Heart left ventricle (tissue), 16 donors: ENCODE measurements at regions not wholly inside any gene's neighbourhood (a gene's known extent, or its start where the extent isn't known, plus 50 kb on each side); places are given as distances from the start of the nearest gene placed in this dataset.

Experiments
- ATAC-seq, 4 donors: fragments of 200-7000 bp; cut with Tn5 transposase; one replicate each; pipeline ENCODE4 v1.9.1; 2020 to 2022; ENCODE audit warnings: moderate library complexity in 4 of 4, mild to moderate bottlenecking in 3 of 4, moderate number of reproducible peaks in 1 of 4
- DNase-seq, 5 donors: peaks; one replicate each; pipeline ENCODE4 v3.0.0-alpha.2; 2020
- H3K27ac ChIP-seq, 12 donors: fragments of 200-600 bp; sonication (generic) in 4 of 12; one replicate each; pipeline versions ENCODE4 v1.5.0 to v1.8.0; 2016 to 2022; ENCODE audit warnings: mild to moderate bottlenecking in 2 of 12
- H3K27me3 ChIP-seq, 9 donors: fragments of 200-600 bp; sonication (generic) in 2 of 9; one replicate each; pipeline versions ENCODE4 v1.5.1 to v1.8.0; 2016 to 2022; ENCODE audit warnings: mild to moderate bottlenecking in 3 of 9
- H3K36me3 ChIP-seq, 9 donors: fragments of 200-600 bp; sonication (generic) in 2 of 9; one replicate each; pipeline versions ENCODE4 v1.5.0 to v1.8.0; 2018 to 2022; ENCODE audit warnings: mild to moderate bottlenecking in 2 of 9
- H3K4me1 ChIP-seq, 12 donors: fragments of 200-600 bp; sonication (generic) in 4 of 12; one replicate each; pipeline versions ENCODE4 v1.5.0 to v1.8.0; 2016 to 2022; ENCODE audit warnings: mild to moderate bottlenecking in 3 of 12
- H3K4me3 ChIP-seq, 12 donors: fragments of 200-600 bp; sonication (generic) in 4 of 12; one replicate each; pipeline versions ENCODE4 v1.5.0 to v1.8.0; 2017 to 2022; ENCODE audit warnings: mild to moderate bottlenecking in 9 of 12, moderate library complexity in 4 of 12
- H3K9me3 ChIP-seq, 12 donors: fragments of 200-600 bp; sonication (generic) in 4 of 12; one replicate each; pipeline versions ENCODE4 v1.5.0 to v1.8.0; 2016 to 2022; ENCODE audit warnings: mild to moderate bottlenecking in 1 of 12
- POLR2A ChIP-seq, 2 donors: fragments of 450-650 bp; IDR thresholded peaks; one replicate each; pipeline ENCODE4 v1.6.1; 2017; ENCODE audit warnings: antibody characterized with exemption in 2 of 2, mild to moderate bottlenecking in 2 of 2, moderate library complexity in 2 of 2
- WGBS, 4 donors: extraction: QIAGEN DNeasy Blood & Tissue Kit in 2 of 4; methylation state at CpG; one replicate each; pipeline versions ENCODE4 v1.1.5 to v1.1.7; 2013 to 2018; 5-methylcytosine and 5-hydroxymethylcytosine counted together
- intact Hi-C, 10 donors: fragments of 100-400 bp; cut with DNase I; formaldehyde crosslinking; loops; one replicate each; pipeline versions ENCODE4 v1.11.1 to v1.14.2; 2022
- TF ChIP-seq, protein P1 (sequence below), 12 donors: fragments of 200-600 bp; sonication (generic) in 4 of 12; IDR thresholded peaks; one replicate each; pipeline versions ENCODE4 v1.5.0 to v1.8.0; 2018 to 2022; ENCODE audit warnings: antibody characterized with exemption in 12 of 12, mild to moderate bottlenecking in 5 of 12
- donor health status: ischemic (EF 13 %, LVEDD 7.1; RV severe dilation, severe dysfunction).
- donor health status: healthy with polysubstance abuse.
- donor health status: DM: no; HTN: yes; CAD: no.
- donor health status: DM: no; HTN: no; CAD: no.
- donor health status: ischemic (EF 25% LVEDD 6.9; RV normal size, moderate dysfunction).
- donor health status: ischemic (EF 25% LVEDD 5.7; RV mildly dilated, moderate dysfunction).
- donor health status: healthy.
- donor health status: DM: yes; HTN: yes; CAD: no.
- donor health status: ischemic (EF 35%, LVEDD 5.7; RV mildly dilated, moderate dysfunction).
- donor health status: nonischemic (EF 11% LVEDD 7.7; RV severe dilation, severe dysfunction).
- donor health status: DM: yes; HTN: yes; CAD: no.
- donor health status: PGD.
- donor health status: ischemic (EF 29% LVEDD 5.4; RV normal size, mild dysfunction).
- donor health status: nonischemic (EF 23%, LVEDD 6.1; RV moderate dilation, normal function).

DNA sequence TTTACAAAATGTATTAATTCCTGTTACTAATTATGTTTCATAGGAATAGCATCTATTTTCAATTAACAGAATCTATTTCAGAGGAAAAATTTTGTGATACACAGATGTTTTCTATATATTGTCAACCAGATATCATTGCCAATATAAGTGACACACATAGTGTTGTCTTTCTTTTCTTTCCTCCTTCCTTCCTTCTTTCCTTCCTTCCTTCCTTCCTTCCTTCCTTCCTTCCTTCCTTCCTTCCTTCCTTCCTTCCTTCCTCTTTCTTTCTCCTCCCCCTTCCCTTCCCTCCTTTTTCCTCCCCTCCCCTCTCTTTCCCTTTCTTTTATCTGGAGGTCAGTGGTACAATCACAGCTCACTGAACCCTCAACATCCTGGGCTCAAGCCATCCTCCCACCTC, 146.5 kb upstream of the DSEL start:
- Histone ChIP-seq H3K36me3 (no peaks in the 10 kb centered on the region), H3K9me3 (no peaks in the 10 kb centered on the region), H3K27me3 (no peaks in the 10 kb centered on the region), H3K27ac (no peak overlapping the region), H3K4me3 (no peak overlapping the region), H3K4me1 (no peaks in the 10 kb centered on the region)
- no peak for DNase-seq
- TF ChIP-seq POLR2A (IDR thresholded peaks at IDR 0.05), result no peak
- TF ChIP-seq, protein P1, sequence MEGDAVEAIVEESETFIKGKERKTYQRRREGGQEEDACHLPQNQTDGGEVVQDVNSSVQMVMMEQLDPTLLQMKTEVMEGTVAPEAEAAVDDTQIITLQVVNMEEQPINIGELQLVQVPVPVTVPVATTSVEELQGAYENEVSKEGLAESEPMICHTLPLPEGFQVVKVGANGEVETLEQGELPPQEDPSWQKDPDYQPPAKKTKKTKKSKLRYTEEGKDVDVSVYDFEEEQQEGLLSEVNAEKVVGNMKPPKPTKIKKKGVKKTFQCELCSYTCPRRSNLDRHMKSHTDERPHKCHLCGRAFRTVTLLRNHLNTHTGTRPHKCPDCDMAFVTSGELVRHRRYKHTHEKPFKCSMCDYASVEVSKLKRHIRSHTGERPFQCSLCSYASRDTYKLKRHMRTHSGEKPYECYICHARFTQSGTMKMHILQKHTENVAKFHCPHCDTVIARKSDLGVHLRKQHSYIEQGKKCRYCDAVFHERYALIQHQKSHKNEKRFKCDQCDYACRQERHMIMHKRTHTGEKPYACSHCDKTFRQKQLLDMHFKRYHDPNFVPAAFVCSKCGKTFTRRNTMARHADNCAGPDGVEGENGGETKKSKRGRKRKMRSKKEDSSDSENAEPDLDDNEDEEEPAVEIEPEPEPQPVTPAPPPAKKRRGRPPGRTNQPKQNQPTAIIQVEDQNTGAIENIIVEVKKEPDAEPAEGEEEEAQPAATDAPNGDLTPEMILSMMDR (IDR thresholded peaks at IDR 0.05), result no peak
- intact Hi-C loops, result no loop called here
- no peak for ATAC-seq

DNA sequence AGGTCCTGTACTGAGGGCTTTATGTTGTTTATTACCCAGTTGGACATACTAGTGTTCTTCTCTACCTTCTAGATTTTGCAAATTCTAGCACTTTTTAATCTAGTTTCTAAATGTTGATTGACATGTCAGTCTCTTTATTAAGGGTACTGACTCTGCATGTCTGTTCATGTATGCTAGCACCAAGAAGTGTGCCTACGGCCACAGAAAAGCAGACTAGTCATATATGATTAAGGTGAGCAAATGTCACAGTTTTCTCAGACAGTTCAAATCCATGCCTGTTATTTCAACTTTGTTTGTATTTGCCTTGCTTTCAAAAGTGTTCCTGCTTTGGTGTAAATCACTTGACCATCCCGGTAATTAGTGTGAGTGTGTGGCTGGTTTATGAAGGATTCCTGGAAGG, 145.0 kb upstream of the DSEL start:
- TF ChIP-seq, protein P1 (IDR thresholded peaks at IDR 0.05), result no peak
- 85 to 92% (median 87%) methylated on average over 2 of the region's 2 CpGs for whole genome bisulfite sequencing, 4 donors
- no peaks in the 10 kb centered on the region for H3K9me3 ChIP-seq
- ATAC-seq (no peak), DNase-seq (no peak)
- intact Hi-C loops, result no loop called here
- H3K27me3 ChIP-seq, result no peaks in the 10 kb centered on the region
- no peaks in the 10 kb centered on the region for H3K36me3 ChIP-seq
- H3K4me1 ChIP-seq, result no peaks in the 10 kb centered on the region
- H3K27ac ChIP-seq, result no peak overlapping the region
- no peak overlapping the region for H3K4me3 ChIP-seq

DNA sequence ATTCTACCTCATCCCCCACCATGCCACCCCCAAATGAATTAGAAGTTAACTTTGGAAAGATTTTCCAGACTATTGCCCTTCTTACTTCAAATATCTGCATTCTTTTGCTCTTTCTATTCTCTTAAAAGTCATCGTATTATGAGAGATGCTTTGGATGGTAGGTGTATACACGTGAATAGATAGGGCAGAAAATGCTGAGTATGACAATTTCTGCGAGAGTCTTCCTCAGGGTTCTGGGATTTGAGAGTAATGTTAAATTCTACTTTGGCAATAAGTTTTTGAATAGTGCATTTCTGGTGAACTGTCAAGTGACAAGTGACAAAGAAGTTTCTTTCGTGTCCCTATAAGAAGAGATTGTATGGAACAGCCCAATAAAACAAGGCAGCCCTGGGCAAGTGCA, 137.6 kb upstream of the DSEL start:
- intact Hi-C loops, result no loop called here
- no peaks in the 10 kb centered on the region for H3K9me3 ChIP-seq
- H3K36me3 ChIP-seq, result no peaks in the 10 kb centered on the region
- TF ChIP-seq POLR2A (IDR thresholded peaks at IDR 0.05), result no peak
- TF ChIP-seq, protein P1 (IDR thresholded peaks at IDR 0.05), result no peak
- H3K27me3 ChIP-seq, result no peaks in the 10 kb centered on the region
- WGBS, 4 donors, result 85 to 88% (median 87%) methylated on average over 4 of the region's 4 CpGs
- H3K4me1 ChIP-seq, result peaks cover 0 to 5% (median 0%) of the 10 kb centered on the region in 12 donors
- H3K4me3 ChIP-seq, result no peak overlapping the region
- DNase-seq (no peak), ATAC-seq (no peak)
- no peak overlapping the region for H3K27ac ChIP-seq

DNA sequence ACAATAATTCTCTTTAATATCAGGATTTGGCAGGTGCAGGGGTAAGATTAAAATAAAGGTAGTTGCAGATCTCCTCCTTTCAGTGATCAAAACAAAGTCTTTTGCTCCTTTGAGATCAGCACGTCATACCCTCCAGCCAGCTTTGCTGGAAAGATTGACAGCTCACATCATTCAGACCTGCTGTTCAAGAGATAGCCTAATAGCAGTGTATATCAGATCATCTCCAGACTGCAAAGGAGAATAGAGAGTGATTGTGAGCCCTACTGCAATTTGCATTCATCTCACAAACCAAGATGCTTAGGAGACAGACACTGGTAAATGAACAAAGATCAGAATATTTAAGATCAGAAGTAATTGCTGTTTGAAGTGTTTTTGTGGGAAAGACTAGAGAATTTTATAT, 135.8 kb upstream of the DSEL start:
- intact Hi-C loops, result no loop called here
- H3K27me3 ChIP-seq, result no peaks in the 10 kb centered on the region
- TF ChIP-seq, protein P1 (IDR thresholded peaks at IDR 0.05), result no peak
- TF ChIP-seq POLR2A (IDR thresholded peaks at IDR 0.05), result no peak
- H3K4me3 ChIP-seq, result no peak overlapping the region
- peaks cover 0 to 5% (median 0%) of the 10 kb centered on the region in 12 donors for H3K4me1 ChIP-seq
- DNase-seq (no peak), ATAC-seq (no peak)
- no peaks in the 10 kb centered on the region for H3K9me3 ChIP-seq
- WGBS, 4 donors, result 14 to 58% (median 38%) methylated on average over 1 of the region's 1 CpG
- H3K36me3 ChIP-seq, result no peaks in the 10 kb centered on the region
- no peak overlapping the region for H3K27ac ChIP-seq
